ENCODE measurements at regions not wholly inside any gene's neighbourhood (a gene's known extent, or its start where the extent isn't known, plus 50 kb on each side); places are given as distances from the start of the nearest gene placed in this dataset.

- TF ChIP-seq CTCF (IDR thresholded peaks at IDR 0.05) = no peak
- no peak for TF ChIP-seq POLR2A (IDR thresholded peaks at IDR 0.05)
- TF ChIP-seq EP300 (IDR thresholded peaks at IDR 0.05; ENCODE audit: low read depth) = no peak
Measured at GRCh38 chr2:221044781-221045180, 527.3 kb downstream of the EPHA4 start.

Data from transverse colon (tissue), 3 donors.